ENCODE measurements at regions not wholly inside any gene's neighbourhood (a gene's known extent, or its start where the extent isn't known, plus 50 kb on each side); places are given as distances from the start of the nearest gene placed in this dataset.
"Not testable (repeated sequence)": the region's sequence is repeated elsewhere in the genome, so short reads cannot be mapped to it uniquely, and the experiment has no call there.

GRCh38 chr16:29335549-29335846 is 71.0 kb downstream of the NPIPB11 start:
- H3K4me3 ChIP-seq (ENCODE audit: low read depth, low read length); DNase-seq (ENCODE audit: low read depth, low spot score); in situ Hi-C loops (cut with HindIII; ENCODE audit: low sequenced_read_pairs): not testable (repeated sequence)

DNA sequence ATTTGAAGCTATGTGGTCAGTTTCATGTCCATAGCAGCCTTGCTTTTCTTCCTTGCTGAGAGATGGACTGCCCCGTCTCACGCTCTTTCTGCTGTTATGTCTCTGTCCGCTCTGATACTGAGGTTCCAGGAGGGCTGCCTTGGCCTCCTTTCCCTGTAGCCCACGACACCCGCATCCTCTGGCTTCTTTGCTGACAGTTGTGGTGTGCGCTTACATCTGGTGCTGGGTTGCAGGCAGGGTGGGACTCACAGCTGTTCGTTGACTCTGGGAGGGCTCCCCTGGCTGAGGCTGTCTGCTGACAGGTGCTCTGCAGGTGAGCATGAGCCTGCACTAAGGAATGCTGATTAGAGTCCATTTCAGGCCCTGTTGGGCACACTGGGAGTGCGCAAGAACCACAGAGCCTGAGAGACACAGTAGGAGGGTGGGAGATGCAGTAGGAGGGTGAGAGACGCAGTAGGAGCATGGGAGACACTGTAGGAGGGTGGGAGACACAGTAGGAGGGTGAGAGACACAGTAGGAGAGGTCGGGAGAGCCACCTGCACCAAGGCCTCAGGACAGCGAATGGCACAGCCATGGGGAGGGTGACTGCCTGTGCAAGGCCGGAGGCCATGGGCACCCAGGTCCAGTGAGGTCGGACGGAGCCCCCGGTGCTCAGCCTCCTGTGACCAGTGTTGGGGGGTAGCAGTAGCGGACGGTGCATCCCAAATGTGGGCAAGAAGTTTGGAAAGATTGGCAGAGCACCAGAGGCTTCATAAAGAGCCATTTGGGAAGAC is 71.5 kb downstream of the NPIPB11 start:
- in situ Hi-C loops (cut with HindIII; ENCODE audit: low sequenced_read_pairs); H3K4me3 ChIP-seq (ENCODE audit: low read depth, low read length); DNase-seq (ENCODE audit: low read depth, low spot score): not testable (repeated sequence)

DNA sequence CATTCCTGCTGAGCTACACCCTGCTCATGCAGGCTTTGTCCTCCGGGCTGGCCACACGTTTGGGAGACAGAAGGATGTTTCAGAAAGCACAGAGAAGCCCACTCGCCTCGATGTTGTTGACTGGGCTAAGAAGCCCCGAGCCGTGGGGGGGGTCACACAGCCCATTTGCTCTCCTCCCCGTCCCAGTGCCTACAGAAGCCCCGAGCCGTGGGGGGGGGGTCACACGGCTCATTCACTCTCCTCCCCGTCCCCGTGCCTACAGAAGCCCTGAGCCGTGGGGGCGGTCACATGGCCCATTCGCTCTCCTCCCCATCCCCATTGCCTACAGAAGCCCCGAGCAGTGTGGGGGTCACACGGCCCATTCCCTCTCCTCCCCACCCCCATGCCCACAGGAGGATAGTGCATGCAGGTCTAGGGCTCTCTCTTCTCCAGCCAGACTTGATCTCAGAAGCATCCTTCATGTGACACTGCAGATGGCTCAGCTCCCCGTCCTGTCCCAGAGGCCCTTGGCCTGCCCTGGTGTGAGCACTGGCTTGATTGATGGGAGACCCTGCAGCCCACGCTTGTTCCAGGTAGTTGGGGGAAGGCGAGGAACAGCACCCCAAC is 72.9 kb downstream of the NPIPB11 start:
- not testable (repeated sequence) for H3K4me3 ChIP-seq (ENCODE audit: low read depth, low read length)

DNA sequence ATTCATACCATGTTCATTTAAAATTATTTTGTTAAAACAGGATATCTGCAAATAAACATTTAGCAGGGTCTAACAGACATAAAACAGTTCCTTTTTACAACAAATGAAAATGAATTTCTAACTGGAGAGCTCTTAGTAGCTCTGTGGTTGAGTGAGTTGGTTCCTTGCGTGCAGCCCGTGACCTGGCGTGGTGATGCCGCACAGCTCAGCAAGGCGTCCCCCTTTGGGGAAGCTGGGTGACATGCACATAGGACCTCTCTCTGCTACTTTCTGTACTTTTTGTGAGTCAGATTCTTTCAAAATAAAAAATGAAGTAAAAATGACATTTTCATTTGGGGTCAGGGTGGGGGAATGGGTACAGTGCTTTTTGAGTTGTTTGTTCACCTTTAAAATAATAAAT is 75.9 kb downstream of the NPIPB11 start:
- DNase-seq (ENCODE audit: low read depth, low spot score); in situ Hi-C loops (cut with HindIII; ENCODE audit: low sequenced_read_pairs); H3K4me3 ChIP-seq (ENCODE audit: low read depth, low read length): not testable (repeated sequence)

More for the DNA sequence above, 72.9 kb downstream of the NPIPB11 start:
- DNase-seq (ENCODE audit: low read depth, low spot score); in situ Hi-C loops (cut with HindIII; ENCODE audit: low sequenced_read_pairs): not testable (repeated sequence)

GRCh38 chr16:29328528-29328927 is 78.0 kb downstream of the NPIPB11 start:
- DNase-seq (ENCODE audit: low read depth, low spot score); H3K4me3 ChIP-seq (ENCODE audit: low read depth, low read length); in situ Hi-C loops (cut with HindIII; ENCODE audit: low sequenced_read_pairs): not testable (repeated sequence)

DNA sequence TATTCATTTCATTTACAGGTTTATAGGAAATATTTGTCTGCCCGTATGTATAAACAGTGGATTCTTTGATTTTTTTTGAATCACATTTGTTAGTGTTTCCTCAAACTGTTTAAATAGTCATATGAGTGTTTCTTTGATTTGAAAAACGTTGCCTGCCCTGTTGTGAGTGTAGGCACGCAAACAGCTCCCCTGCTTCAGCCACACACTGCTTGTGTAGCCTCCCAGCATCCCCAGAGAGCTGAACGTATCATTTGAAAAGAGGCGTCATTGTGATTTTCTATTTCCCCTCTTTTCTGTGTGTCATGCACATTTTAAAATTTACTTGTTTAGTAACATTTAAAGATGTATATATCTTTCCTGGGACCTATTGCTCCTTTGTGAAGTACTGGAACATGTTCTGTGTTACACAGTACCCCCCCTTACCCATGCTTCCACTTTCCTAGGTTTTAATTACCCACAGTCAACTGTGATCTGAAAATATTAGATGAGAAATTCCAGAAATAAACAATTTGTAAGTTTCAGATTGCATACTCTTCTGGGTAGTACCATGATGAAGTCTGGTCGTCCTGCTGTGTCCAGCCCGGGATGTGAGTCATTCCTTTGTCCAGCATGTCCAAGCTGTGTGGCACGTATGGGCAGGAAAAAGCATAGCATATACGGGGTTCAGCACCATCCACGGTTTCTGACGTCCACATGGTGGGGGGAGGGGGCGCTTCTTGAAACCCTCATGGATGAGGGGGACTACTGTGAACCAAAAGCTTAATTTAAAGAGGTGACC is 78.7 kb downstream of the NPIPB11 start:
- DNase-seq (ENCODE audit: low read depth, low spot score), result peak; percentile 68
- in situ Hi-C loops (cut with HindIII; ENCODE audit: low sequenced_read_pairs); H3K4me3 ChIP-seq (ENCODE audit: low read depth, low read length): not testable (repeated sequence)

GRCh38 chr16:29326164-29327125 is 80.1 kb downstream of the NPIPB11 start:
- H3K4me3 ChIP-seq (ENCODE audit: low read depth, low read length); in situ Hi-C loops (cut with HindIII; ENCODE audit: low sequenced_read_pairs); DNase-seq (ENCODE audit: low read depth, low spot score): not testable (repeated sequence)

GRCh38 chr16:29323725-29324124 is 82.8 kb downstream of the NPIPB11 start:
- in situ Hi-C loops (cut with HindIII; ENCODE audit: low sequenced_read_pairs); H3K4me3 ChIP-seq (ENCODE audit: low read depth, low read length); DNase-seq (ENCODE audit: low read depth, low spot score): not testable (repeated sequence)

- TF ChIP-seq, protein P1, sequence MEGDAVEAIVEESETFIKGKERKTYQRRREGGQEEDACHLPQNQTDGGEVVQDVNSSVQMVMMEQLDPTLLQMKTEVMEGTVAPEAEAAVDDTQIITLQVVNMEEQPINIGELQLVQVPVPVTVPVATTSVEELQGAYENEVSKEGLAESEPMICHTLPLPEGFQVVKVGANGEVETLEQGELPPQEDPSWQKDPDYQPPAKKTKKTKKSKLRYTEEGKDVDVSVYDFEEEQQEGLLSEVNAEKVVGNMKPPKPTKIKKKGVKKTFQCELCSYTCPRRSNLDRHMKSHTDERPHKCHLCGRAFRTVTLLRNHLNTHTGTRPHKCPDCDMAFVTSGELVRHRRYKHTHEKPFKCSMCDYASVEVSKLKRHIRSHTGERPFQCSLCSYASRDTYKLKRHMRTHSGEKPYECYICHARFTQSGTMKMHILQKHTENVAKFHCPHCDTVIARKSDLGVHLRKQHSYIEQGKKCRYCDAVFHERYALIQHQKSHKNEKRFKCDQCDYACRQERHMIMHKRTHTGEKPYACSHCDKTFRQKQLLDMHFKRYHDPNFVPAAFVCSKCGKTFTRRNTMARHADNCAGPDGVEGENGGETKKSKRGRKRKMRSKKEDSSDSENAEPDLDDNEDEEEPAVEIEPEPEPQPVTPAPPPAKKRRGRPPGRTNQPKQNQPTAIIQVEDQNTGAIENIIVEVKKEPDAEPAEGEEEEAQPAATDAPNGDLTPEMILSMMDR (IDR thresholded peaks at IDR 0.05; ENCODE audit: low read depth, low read length), result no peak
- DNase-seq (ENCODE audit: low read depth, low spot score), result no peak
- H3K4me3 ChIP-seq (ENCODE audit: low read depth, low read length), result no peak overlapping the region
- in situ Hi-C loops (cut with HindIII; ENCODE audit: low sequenced_read_pairs), result no loop called here
These were observed 84.9 kb downstream of the NPIPB11 start for GRCh38 chr16:29321585-29321984.

GRCh38 chr16:29321000-29321393 is 85.5 kb downstream of the NPIPB11 start:
- DNase-seq (ENCODE audit: low read depth, low spot score), result no peak
- H3K4me3 ChIP-seq (ENCODE audit: low read depth, low read length), result no peak overlapping the region
- TF ChIP-seq, protein P1 (IDR thresholded peaks at IDR 0.05; ENCODE audit: low read depth, low read length), result no peak
- in situ Hi-C loops (cut with HindIII; ENCODE audit: low sequenced_read_pairs), result no loop called here
